ENCODE measurements at regions not wholly inside any gene's neighbourhood (a gene's known extent, or its start where the extent isn't known, plus 50 kb on each side); places are given as distances from the start of the nearest gene placed in this dataset.

DNA sequence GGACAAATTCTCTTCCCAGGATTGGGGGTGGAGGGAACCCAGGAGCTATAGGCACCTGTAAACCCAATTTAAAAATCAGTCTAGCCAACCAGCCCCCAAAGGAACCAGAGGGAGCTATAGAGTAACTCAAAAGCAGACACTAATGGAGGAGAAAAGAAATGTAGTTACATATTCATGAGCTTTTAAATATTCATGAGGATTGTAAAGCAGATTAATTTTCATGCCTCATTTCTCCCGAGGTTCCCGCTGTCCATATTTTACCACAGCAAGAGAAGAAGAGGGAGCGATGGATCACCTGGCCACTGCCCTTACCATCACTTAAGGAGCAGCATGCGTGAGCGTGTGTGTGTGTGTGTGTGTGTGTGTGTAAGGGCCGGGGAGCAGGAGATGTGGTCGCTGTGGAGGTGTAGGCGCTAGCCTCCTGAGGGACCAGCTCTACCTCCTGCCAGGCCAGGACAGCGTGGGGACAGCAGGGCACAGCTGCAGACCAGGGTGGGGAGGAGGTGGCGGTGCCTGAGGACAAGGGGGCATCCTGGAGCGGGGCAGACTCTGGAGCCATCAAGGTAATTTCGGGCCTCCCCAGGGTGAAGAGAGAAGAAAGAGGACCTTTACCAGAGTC lies 100.7 kb upstream of the THY1 start:
- no peak for TF ChIP-seq POLR2A (IDR thresholded peaks at IDR 0.05)
- TF ChIP-seq, protein P1, sequence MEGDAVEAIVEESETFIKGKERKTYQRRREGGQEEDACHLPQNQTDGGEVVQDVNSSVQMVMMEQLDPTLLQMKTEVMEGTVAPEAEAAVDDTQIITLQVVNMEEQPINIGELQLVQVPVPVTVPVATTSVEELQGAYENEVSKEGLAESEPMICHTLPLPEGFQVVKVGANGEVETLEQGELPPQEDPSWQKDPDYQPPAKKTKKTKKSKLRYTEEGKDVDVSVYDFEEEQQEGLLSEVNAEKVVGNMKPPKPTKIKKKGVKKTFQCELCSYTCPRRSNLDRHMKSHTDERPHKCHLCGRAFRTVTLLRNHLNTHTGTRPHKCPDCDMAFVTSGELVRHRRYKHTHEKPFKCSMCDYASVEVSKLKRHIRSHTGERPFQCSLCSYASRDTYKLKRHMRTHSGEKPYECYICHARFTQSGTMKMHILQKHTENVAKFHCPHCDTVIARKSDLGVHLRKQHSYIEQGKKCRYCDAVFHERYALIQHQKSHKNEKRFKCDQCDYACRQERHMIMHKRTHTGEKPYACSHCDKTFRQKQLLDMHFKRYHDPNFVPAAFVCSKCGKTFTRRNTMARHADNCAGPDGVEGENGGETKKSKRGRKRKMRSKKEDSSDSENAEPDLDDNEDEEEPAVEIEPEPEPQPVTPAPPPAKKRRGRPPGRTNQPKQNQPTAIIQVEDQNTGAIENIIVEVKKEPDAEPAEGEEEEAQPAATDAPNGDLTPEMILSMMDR (IDR thresholded peaks at IDR 0.05) = no peak
- TF ChIP-seq POLR2AphosphoS5 (IDR thresholded peaks at IDR 0.05) = no peak
